ENCODE measurements at regions not wholly inside any gene's neighbourhood (a gene's known extent, or its start where the extent isn't known, plus 50 kb on each side); places are given as distances from the start of the nearest gene placed in this dataset.

DNA sequence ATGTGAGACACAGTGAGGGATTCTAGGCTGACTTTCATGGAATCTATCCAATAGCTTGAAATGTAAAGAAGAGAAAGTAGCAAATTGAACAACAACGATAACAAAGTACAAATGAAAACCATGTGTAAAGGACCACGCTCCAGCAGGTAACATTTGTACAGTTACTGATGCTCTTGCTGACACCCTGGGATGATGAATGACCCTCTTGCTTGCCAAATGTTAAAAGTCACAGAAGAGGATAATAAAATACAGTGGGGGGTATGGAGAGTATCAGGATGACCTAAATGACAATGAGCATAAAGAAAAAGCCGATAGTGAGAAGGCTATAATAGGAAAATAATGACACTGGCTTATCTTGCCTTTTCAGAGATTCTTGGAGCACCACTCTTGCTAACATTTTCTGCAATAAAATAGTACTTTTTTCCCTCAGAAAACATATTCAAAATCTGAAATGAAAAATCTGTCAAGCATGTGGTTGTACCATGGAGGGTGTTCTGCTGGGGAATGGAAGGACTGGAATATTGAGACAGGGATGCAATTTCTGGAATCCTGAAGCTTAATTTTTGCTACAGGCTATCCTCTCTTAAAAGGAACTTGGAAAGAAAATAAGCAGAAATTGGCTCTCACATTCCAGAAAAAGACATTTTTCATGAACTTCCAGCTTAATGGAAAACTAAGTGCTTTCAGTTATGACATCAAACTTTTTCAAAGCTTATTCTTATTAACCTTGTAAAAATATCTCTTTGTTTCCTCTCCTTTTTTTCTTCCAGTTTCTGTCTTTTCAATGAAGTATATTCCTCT is 303.2 kb upstream of the GHITM start:
- H3K27me3 ChIP-seq, result no peaks in the 10 kb centered on the region
- intact Hi-C loops (cut with DNase I), result no loop called here
- no peaks in the 10 kb centered on the region for H3K36me3 ChIP-seq
- H3K4me1 ChIP-seq (ENCODE audit: insufficient read depth), result peaks cover 2% of the 10 kb centered on the region
- TF ChIP-seq, protein P1, sequence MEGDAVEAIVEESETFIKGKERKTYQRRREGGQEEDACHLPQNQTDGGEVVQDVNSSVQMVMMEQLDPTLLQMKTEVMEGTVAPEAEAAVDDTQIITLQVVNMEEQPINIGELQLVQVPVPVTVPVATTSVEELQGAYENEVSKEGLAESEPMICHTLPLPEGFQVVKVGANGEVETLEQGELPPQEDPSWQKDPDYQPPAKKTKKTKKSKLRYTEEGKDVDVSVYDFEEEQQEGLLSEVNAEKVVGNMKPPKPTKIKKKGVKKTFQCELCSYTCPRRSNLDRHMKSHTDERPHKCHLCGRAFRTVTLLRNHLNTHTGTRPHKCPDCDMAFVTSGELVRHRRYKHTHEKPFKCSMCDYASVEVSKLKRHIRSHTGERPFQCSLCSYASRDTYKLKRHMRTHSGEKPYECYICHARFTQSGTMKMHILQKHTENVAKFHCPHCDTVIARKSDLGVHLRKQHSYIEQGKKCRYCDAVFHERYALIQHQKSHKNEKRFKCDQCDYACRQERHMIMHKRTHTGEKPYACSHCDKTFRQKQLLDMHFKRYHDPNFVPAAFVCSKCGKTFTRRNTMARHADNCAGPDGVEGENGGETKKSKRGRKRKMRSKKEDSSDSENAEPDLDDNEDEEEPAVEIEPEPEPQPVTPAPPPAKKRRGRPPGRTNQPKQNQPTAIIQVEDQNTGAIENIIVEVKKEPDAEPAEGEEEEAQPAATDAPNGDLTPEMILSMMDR (IDR thresholded peaks at IDR 0.05), result no peak
- TF ChIP-seq EP300 (IDR thresholded peaks at IDR 0.05) (no peak), POLR2A (IDR thresholded peaks at IDR 0.05) (no peak)
- WGBS, 3 donors, result 14 to 21% (median 17%) methylated on average over 3 of the region's 3 CpGs
- no peaks in the 10 kb centered on the region for H3K9me3 ChIP-seq
- DNase-seq, result no peak
- no peak overlapping the region for H3K27ac ChIP-seq
- no peak overlapping the region for H3K4me3 ChIP-seq

DNA sequence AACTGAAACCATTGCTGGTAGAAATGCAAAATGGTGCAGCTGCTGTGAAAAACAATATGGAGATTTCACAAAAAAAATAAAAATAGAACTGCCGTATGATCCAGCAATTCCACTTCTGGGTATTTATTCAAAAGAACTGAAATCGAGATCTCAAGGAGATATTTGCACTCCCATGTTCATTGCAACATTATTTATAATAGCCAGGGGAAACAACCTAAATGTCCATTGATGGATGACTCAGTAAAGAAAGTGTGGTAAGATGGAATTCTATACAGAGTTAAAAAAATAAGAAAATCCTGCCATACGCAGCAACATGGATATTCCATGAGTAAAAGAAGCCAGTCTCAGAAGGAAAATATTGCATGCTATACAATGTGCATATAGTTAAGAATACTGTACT is 290.6 kb upstream of the GHITM start:
- no peak for TF ChIP-seq POLR2A (IDR thresholded peaks at IDR 0.05)
- TF ChIP-seq, protein P1 (IDR thresholded peaks at IDR 0.05), result no peak
- TF ChIP-seq EP300 (IDR thresholded peaks at IDR 0.05), result no peak

DNA sequence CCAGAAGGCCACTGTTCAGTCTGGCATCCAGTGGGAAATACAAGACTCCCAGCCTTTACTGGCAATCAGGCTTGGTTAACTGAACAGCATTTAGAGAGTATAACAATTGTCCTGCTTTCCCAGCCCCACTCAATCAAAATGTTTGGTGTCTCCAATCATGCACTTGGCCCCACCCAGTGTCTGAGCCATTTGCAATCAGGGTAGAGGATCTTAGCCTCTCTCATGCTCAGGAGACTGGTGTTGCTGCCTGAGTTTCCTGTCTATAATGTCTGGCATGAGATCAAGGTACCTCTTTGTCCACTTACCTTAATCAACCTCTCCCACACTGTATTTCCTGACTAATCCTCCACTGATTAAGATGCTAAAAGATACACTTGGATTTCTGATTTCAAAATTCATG is 290.2 kb upstream of the GHITM start:
- no peaks in the 10 kb centered on the region for H3K36me3 ChIP-seq
- no peak for DNase-seq
- H3K4me1 ChIP-seq (ENCODE audit: insufficient read depth), result no peaks in the 10 kb centered on the region
- H3K4me3 ChIP-seq, result no peak overlapping the region
- intact Hi-C loops (cut with DNase I), result no loop called here
- H3K9me3 ChIP-seq, result no peaks in the 10 kb centered on the region
- no peaks in the 10 kb centered on the region for H3K27me3 ChIP-seq
- H3K27ac ChIP-seq, result no peak overlapping the region
- TF ChIP-seq EP300 (IDR thresholded peaks at IDR 0.05) (no peak), POLR2A (IDR thresholded peaks at IDR 0.05) (no peak)
- TF ChIP-seq, protein P1 (IDR thresholded peaks at IDR 0.05), result no peak

More for the DNA sequence above, 290.6 kb upstream of the GHITM start:
- Histone ChIP-seq H3K36me3 (no peaks in the 10 kb centered on the region), H3K4me3 (no peak overlapping the region), H3K9me3 (no peaks in the 10 kb centered on the region), H3K27ac (no peak overlapping the region), H3K4me1 (ENCODE audit: insufficient read depth) (no peaks in the 10 kb centered on the region), H3K27me3 (no peaks in the 10 kb centered on the region)
- intact Hi-C loops (cut with DNase I), result no loop called here
- DNase-seq, result no peak
- WGBS, 3 donors, result 90 to 91% (median 91%) methylated on average over 3 of the region's 3 CpGs

DNA sequence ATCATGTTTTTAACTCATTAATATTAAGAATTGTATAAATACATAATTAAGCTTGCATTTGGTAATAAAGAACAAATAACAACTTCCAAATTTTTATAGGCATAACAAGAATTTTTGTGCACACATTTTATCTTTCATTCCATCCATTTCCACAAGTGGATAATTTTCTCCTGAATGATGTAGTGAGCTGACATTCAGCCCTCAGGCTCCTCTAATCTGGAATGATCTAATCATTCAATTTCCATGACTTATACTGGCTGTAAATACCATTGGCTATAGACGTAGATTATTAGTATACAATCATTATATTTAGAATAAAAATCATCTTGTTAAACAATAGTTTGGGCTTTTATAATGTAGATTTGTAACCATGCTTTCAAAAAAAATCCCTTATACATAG is 287.2 kb upstream of the GHITM start:
- H3K27me3 ChIP-seq, result no peaks in the 10 kb centered on the region
- H3K9me3 ChIP-seq, result no peaks in the 10 kb centered on the region
- WGBS, 3 donors, result 42 to 58% (median 58%) methylated on average over 1 of the region's 1 CpG
- no peak overlapping the region for H3K4me3 ChIP-seq
- no peaks in the 10 kb centered on the region for H3K4me1 ChIP-seq (ENCODE audit: insufficient read depth)
- DNase-seq, result no peak
- no peaks in the 10 kb centered on the region for H3K36me3 ChIP-seq
- no peak for TF ChIP-seq POLR2A (IDR thresholded peaks at IDR 0.05)
- TF ChIP-seq, protein P1 (IDR thresholded peaks at IDR 0.05), result no peak
- no peak for TF ChIP-seq EP300 (IDR thresholded peaks at IDR 0.05)
- intact Hi-C loops (cut with DNase I), result no loop called here
- no peak overlapping the region for H3K27ac ChIP-seq
